Globus pallidus (tissue), 1 donor: ENCODE measurements at regions not wholly inside any gene's neighbourhood (a gene's known extent, or its start where the extent isn't known, plus 50 kb on each side); places are given as distances from the start of the nearest gene placed in this dataset.
"Not testable (repeated sequence)": the region's sequence is repeated elsewhere in the genome, so short reads cannot be mapped to it uniquely, and the experiment has no call there.

Source experiments
- DNase-seq: peaks from one replicate; pipeline ENCODE4 v3.0.0-alpha.2; 2015; ENCODE audit warnings: low spot score

GRCh38 chr18:1296237-1296636, 391.6 kb downstream of the ADCYAP1 start:
- DNase-seq: no peak

GRCh38 chr18:1302861-1303260, 398.2 kb downstream of the ADCYAP1 start:
- no peak for DNase-seq

- DNase-seq: no peak
Observed at GRCh38 chr18:1304392-1304992, 399.8 kb downstream of the ADCYAP1 start.

- DNase-seq: no peak
Observed at GRCh38 chr18:1306641-1307040, 402.0 kb downstream of the ADCYAP1 start.

GRCh38 chr18:1308686-1309085, 404.0 kb downstream of the ADCYAP1 start:
- DNase-seq: no peak

GRCh38 chr18:1311376-1311775, 406.7 kb downstream of the ADCYAP1 start:
- DNase-seq: no peak

GRCh38 chr18:1335345-1335744, 430.7 kb downstream of the ADCYAP1 start:
- not testable (repeated sequence) for DNase-seq

- DNase-seq: no peak
Observed at GRCh38 chr18:1350931-1351450, 446.3 kb downstream of the ADCYAP1 start.

GRCh38 chr18:1353025-1353424, 448.4 kb downstream of the ADCYAP1 start:
- no peak for DNase-seq

GRCh38 chr18:1357724-1358123, 453.1 kb downstream of the ADCYAP1 start:
- DNase-seq: no peak

- no peak for DNase-seq
Observed at GRCh38 chr18:1361936-1362335, 457.3 kb downstream of the ADCYAP1 start.

- no peak for DNase-seq
Observed at GRCh38 chr18:1370552-1370951, 465.9 kb downstream of the ADCYAP1 start.

GRCh38 chr18:1371724-1372123, 467.1 kb downstream of the ADCYAP1 start:
- DNase-seq: no peak

- no peak for DNase-seq
Observed at GRCh38 chr18:1383465-1383864, 478.8 kb downstream of the ADCYAP1 start.

GRCh38 chr18:1388468-1388867, 483.8 kb downstream of the ADCYAP1 start:
- not testable (repeated sequence) for DNase-seq

- DNase-seq: no peak
Observed at GRCh38 chr18:1392046-1392445, 487.4 kb downstream of the ADCYAP1 start.

- DNase-seq: no peak
Observed at GRCh38 chr18:1392865-1393734, 488.4 kb downstream of the ADCYAP1 start.

GRCh38 chr18:1393929-1394328, 489.3 kb downstream of the ADCYAP1 start:
- DNase-seq: no peak

GRCh38 chr18:1394426-1394825, 489.8 kb downstream of the ADCYAP1 start:
- DNase-seq: no peak

GRCh38 chr18:1394966-1395365, 490.3 kb downstream of the ADCYAP1 start:
- DNase-seq: no peak

- no peak for DNase-seq
Observed at GRCh38 chr18:1408376-1408775, 503.7 kb downstream of the ADCYAP1 start.

GRCh38 chr18:1412655-1413322, 508.1 kb downstream of the ADCYAP1 start:
- no peak for DNase-seq

- DNase-seq: no peak
Observed at GRCh38 chr18:1413323-1413675, 508.6 kb downstream of the ADCYAP1 start.
